GM21515 (cell line): ENCODE measurements at regions not wholly inside any gene's neighbourhood (a gene's known extent, or its start where the extent isn't known, plus 50 kb on each side); places are given as distances from the start of the nearest gene placed in this dataset.
"Not testable (repeated sequence)": the region's sequence is repeated elsewhere in the genome, so short reads cannot be mapped to it uniquely, and the experiment has no call there.

Source experiments
- ATAC-seq: cut with Tn5 transposase; IDR thresholded peaks from one replicate; pipeline ENCODE4 v1.9.1; 2021; ENCODE audit not compliant: unreplicated experiment

DNA sequence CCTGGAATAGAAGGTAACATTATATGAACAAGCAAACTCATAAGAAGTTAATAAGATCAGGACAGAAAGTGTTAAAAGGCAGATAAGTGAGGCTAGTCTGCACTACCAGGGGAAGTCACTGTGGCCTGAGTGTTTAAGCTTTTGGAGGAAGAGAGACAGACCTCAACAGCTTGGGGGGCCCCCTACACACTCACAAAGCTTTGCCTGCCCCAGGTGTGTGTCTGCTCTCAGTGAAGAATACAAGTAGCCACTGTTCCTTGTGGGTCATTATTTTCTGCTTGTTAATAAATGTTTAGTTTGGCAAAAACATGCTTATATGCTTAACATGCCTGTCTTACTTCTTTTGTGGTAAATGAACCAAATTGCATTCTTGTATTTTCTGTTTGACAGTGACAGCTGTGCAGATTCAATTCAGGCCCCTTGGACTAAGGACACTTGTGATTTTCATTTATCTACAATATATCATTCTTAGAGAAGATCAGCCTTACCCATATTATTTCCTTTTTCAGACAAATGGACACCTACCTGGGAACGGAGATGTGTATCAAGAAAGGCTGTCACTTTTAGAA lies 50.7 kb upstream of the C12orf71 start:
- ATAC-seq, result no peak

DNA sequence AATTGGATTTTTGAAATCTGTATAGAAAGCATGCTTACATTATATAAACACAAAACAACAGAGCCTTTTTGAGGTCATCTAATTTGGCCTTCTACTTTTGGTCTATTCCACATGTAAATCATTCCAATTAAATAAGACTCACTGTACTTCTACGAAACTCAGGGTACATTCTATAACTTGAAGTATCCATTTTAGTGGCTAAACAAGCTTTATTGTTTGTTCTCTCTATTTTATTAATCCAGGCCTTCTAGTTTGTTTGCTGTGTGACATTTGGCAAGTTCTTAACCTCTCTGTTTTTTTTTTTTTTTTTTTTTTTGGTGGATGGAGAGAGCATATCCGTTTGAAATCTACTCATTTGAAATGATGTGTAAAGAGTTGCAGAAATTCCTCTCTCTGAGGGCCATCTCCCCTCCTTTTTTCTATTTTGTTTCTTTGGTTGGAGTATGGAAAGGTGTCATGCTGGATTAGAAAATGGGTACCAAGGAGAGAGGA lies 58.1 kb upstream of the C12orf71 start:
- ATAC-seq, result no peak

DNA sequence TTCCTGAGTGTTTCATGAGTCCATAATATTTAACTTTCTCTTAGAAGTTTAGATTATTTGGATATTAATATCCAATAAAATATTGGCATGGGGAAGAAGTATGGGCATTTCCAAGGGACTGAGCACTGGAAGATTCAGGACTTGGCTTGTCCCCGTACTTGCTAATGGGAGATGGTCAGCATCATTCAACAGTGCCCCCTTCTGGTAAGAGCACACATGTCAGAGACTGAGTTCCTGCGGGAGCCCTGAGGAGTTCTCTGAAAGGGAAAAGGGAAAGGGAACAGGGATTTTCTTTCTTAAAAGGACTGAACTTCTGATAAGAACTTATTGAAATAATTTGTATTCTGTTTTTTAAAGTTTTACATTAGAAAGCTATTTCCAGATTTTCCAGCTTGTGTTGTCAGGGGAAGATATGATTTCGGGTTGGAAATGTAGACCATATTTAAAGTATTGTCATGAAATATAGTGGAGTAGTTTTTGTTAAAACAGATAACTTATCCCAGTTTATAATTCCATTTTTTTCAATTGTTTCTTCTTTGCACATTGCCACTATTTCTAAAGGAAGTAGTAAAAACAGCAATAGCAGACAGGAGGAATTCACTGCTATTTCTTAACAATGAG lies 59.8 kb upstream of the C12orf71 start:
- no peak for ATAC-seq

- no peak for ATAC-seq
Measured at GRCh38 chr12:27143256-27144069, 61.1 kb upstream of the C12orf71 start.

GRCh38 chr12:27145725-27146124 lies 63.3 kb upstream of the C12orf71 start:
- ATAC-seq, result peak; percentile 52

GRCh38 chr12:27148373-27148772 lies 66.0 kb upstream of the C12orf71 start:
- no peak for ATAC-seq

DNA sequence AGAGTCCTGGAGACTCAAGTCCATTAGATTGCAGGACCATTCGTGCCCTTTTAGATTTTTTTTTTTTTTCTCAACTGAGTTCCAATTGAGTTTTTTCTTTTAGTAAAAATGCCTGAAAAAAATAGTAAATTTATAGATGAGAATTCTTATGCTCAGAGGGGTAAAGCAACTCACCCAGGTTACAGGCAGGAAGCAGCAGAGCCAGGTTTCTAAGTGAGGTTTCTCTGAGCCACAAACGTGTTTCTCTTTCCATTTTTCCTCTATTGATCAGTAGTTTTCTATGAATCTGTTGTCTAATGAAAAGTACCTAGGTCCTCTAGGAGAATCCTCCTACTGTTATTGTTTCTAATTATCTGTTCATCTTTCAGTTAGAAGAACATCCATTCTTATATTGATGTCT lies 66.4 kb upstream of the C12orf71 start:
- no peak for ATAC-seq

DNA sequence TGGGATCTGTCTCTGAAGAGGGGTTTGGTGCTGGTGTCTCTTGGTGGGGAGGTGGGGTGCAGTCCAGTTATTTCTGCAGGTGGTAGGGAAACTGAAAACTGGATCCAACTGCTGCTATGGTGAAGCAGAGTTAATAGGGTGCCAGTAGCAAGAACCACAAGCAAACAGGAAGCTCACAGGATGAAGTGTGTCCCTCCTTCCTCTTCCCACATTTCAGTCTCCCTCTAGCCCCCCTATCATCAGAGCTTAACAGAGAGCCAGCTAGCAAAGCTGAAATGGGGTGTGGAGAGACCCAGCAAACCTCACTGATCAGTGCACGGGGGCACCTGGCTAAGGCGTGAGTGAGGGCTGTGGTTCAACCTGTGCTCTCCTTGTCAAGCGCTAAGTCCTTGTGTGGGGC lies 69.1 kb upstream of the C12orf71 start:
- no peak for ATAC-seq

- no peak for ATAC-seq
Measured at GRCh38 chr12:27158297-27158696, 75.9 kb upstream of the C12orf71 start.

DNA sequence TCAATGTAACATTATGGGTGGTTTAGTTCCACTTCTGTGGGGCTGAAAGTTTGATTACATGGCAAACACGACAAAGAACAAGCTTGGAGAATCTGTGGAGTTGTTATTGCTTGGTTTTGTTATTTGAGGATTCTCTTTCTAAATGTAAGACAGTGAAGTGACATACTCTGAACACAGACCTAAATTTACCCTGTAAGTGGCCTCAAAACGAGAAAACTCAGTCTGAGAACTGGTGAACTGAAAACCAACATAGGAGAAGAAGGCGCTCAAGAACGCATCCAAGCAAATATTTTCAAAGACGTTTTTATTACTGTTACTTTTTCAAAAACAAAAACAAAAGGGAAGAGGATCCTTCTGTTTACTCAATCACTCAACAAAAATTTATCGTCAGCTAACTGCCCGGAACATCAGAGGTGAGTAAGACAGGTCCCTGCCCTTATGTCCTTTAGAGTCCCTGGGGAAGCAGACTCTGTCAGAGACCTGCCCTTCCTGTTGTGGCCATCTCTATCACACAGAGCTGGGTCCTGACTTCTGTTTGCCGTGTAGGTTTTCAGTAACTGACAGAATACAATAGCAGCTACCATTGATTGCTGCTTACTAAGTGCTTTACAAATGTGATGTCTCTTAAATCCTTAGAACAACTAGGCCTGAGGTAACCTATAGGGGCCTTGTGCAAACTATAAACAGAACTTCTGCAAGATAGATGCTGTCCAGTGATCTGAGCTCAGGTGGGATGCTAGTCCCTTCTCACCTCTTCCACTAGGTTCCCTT lies 79.3 kb upstream of the C12orf71 start:
- peak; percentile 74 for ATAC-seq

GRCh38 chr12:27162229-27162537 lies 79.8 kb upstream of the C12orf71 start:
- ATAC-seq, result no peak

- no peak for ATAC-seq
Measured at GRCh38 chr12:27163048-27163715, 80.8 kb upstream of the C12orf71 start.

DNA sequence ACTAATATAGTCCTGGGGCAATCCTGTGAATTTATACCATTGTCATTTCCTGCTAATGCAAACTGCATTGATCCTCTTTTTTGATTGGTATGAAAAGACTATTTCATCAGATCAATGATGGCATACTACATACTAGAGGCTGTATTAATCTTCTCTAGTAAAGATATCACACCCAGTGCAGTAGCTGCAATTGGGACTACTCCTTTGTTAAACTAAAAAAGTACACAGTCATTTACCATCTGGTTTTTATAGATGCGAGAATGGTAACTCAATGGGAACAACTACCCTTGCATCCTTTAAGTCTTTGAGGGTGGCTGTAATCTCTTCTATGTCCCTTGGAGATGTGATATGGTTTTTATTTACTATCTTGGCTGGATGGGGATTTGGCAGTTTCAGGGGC lies 80.2 kb upstream of the STK38L start:
- no peak for ATAC-seq

DNA sequence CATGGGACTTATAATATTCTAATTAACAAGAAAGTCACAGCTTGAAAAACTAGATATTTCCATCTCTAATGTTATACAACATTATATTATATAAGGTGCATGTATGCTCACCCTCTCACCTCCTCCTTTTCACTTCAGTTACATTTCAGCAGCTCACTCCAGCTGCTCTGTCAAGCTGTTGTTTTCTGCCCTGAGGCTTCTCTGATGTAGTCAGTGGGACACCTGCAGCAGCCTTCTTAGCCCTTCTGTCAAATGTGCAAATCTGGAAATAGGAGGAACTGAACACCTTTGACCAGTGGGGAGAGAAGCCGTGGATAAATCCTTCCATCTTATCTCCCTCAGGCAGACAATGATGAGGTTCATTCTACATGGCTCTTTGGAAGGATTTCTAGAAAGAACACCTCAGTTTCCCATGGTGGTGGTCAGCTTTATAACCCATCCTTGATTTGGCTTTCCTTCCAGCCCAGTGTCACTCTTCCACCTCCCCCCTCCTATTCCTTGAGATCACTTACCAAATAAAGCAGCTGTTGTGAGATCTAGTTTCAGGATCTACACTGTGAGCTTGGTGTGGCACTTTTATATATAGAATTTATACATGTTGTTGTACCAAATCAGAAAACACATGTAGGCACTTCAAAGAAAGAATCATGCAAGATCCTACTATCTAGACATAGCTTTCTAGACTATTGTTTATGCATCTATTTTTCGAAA lies 79.6 kb upstream of the STK38L start:
- ATAC-seq, result no peak

DNA sequence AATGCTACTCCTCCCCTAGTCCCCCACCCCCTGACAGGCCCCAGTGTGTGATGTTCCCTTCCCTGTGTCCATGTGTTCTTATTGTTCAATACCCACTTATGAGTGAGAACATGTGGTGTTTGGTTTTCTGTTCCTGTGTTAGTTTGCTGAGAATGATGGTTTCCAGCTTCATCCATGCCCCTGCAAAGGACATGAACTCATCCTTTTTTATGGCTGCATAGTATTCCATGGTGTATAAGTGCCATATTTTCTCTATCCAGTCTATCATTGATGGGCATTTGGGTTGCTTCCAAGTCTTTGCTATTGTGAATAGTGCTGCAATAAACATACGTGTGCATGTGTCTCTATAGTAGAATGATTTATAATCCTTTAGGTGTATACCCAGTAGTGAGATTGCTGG lies 78.1 kb upstream of the STK38L start:
- not testable (repeated sequence) for ATAC-seq

DNA sequence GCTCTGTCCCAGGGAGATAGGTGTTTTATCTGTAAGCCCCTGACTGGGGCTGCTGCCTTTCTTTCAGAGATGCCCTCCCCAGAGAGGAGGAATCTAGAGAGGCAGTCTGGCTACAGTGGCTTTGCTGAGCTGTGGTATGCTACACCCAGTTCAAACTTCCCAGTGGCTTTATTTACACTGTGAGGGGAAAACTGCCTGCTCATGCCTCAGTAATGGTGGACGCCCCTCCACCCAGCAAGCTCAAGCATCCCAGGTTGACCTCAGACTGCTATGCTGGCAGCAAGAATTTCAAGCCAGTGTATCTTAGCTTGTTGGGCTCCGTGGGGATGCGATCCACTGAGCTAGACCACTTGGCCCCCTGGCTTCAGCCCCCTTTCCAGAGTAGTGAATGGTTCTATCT lies 72.6 kb upstream of the STK38L start:
- ATAC-seq, result not testable (repeated sequence)

GRCh38 chr12:27176765-27177164 lies 67.3 kb upstream of the STK38L start:
- ATAC-seq, result no peak

DNA sequence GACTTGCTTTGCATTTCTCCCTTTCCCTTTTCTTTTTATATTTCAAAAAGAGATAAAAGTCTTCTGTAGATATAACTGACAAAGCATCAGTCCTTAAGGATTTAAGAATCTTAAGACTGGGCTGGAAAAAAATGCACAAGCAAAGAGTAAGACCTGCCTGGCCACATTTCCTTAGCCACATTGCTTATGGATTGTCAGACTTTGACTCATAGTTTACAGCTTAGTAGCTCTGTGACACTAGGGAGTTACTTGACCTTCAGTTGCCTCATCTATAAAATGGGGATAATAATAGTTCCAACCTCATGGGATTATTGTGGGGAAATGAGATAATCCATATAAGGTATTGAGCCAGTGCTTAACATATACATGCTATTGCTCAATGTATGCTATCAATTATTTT lies 66.4 kb upstream of the STK38L start:
- ATAC-seq, result no peak

DNA sequence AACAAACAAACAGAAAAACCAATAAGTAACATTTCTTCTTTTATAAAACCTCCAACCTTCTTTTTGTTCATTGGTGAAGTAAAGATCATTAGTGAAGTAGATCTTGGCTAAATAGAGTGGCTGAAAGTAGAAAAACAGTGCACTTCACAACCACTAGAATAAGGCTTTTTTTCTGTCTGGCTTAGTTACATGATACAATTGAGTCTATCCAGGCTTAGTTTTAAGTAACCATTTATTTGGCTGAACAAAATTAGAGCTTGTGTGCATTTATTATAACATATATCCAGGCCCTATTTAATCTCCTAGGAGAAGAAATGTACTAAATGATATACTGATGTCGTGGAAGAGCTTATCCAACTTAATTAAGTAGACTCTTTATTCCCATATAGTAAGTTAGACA lies 65.8 kb upstream of the STK38L start:
- no peak for ATAC-seq

GRCh38 chr12:27178723-27179399 lies 65.2 kb upstream of the STK38L start:
- ATAC-seq, result no peak
